BE2C (cell line): ENCODE measurements at regions not wholly inside any gene's neighbourhood (a gene's known extent, or its start where the extent isn't known, plus 50 kb on each side); places are given as distances from the start of the nearest gene placed in this dataset.

ENCODE experiments used
- DNase-seq: peaks from one replicate; pipeline ENCODE4 v3.0.0-alpha.2; 2020
- H3K27me3 ChIP-seq: fragments of 250-450 bp; sonication (Bioruptor Pico); 2 replicates; pipeline ENCODE4 v1.5.1; 2020; ENCODE audit warnings: mild to moderate bottlenecking
- H3K36me3 ChIP-seq: fragments of 250-450 bp; sonication (Bioruptor Pico); 2 replicates; pipeline ENCODE4 v1.5.1; 2020; ENCODE audit warnings: mild to moderate bottlenecking
- H3K4me1 ChIP-seq: fragments of 250-450 bp; sonication (Bioruptor Pico); 2 replicates; pipeline ENCODE4 v1.5.1; 2020
- H3K4me3 ChIP-seq: 2 replicates; pipeline ENCODE4 v1.5.1; 2011; ENCODE audit warnings: low read depth, low read length
- H3K9me3 ChIP-seq: fragments of 250-450 bp; sonication (Bioruptor Pico); 2 replicates; pipeline ENCODE4 v1.5.1; 2020
- TF ChIP-seq, protein P1 (sequence below): IDR thresholded peaks from 2 replicates; pipeline ENCODE4 v1.5.1; 2012; ENCODE audit warnings: mild to moderate bottlenecking, low read depth, low read length

DNA sequence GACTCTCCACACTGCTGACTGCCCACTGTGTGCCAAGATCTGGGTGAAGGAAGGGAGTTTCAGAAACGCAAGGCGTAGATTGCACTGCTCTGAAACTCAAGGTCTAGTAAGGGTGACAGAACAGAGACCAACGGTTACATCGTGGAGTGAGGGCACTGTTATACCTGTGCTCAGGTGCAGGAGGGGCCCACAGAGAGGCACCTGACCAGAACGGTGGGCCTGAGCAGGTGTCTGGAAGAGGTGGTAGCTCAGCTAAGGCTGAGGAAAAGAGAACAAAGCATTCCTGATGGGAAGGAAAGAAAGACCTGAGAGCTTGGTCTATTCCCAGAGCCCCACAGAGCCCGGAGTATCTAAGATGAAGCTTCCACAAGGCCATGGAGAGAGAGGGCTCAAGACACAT lies 267.2 kb downstream of the MED10 start:
- Histone ChIP-seq H3K9me3 (no peaks in the 10 kb centered on the region), H3K36me3 (no peaks in the 10 kb centered on the region), H3K4me1 (no peaks in the 10 kb centered on the region), H3K27me3 (no peaks in the 10 kb centered on the region), H3K4me3 (no peak overlapping the region)
- TF ChIP-seq, protein P1, sequence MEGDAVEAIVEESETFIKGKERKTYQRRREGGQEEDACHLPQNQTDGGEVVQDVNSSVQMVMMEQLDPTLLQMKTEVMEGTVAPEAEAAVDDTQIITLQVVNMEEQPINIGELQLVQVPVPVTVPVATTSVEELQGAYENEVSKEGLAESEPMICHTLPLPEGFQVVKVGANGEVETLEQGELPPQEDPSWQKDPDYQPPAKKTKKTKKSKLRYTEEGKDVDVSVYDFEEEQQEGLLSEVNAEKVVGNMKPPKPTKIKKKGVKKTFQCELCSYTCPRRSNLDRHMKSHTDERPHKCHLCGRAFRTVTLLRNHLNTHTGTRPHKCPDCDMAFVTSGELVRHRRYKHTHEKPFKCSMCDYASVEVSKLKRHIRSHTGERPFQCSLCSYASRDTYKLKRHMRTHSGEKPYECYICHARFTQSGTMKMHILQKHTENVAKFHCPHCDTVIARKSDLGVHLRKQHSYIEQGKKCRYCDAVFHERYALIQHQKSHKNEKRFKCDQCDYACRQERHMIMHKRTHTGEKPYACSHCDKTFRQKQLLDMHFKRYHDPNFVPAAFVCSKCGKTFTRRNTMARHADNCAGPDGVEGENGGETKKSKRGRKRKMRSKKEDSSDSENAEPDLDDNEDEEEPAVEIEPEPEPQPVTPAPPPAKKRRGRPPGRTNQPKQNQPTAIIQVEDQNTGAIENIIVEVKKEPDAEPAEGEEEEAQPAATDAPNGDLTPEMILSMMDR, result no peak
- no peak for DNase-seq

DNA sequence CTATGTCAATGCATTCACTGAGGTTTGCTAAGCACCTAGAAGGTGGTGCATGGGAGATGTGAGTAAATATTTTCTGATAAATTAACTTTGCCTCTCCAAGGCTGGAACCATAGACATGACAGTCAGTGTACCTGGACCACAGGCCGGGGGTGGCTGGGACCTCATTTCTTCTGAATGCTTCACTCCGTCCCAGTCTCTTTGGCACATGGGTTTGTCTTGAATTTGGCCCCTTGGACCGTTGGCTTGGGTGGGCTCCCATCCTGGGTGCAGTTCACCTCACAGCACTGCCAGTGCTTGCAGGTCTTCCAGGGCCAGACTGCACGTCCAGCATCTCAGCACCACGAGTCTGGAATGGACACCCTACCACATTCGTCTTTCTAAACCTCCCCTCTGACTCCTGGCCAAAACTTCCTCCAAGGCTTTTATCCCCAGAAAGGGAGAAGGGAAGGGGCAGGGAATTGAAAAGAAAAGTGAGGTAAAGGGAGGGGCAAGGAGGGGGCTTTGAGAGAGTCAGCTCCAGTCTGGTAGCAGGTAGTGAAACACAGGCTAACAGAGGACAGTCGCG lies 267.8 kb downstream of the MED10 start:
- H3K4me1 ChIP-seq, result no peaks in the 10 kb centered on the region
- TF ChIP-seq, protein P1, result no peak
- DNase-seq, result no peak
- H3K9me3 ChIP-seq, result no peaks in the 10 kb centered on the region
- H3K27me3 ChIP-seq, result no peaks in the 10 kb centered on the region
- H3K4me3 ChIP-seq, result no peak overlapping the region
- no peaks in the 10 kb centered on the region for H3K36me3 ChIP-seq

DNA sequence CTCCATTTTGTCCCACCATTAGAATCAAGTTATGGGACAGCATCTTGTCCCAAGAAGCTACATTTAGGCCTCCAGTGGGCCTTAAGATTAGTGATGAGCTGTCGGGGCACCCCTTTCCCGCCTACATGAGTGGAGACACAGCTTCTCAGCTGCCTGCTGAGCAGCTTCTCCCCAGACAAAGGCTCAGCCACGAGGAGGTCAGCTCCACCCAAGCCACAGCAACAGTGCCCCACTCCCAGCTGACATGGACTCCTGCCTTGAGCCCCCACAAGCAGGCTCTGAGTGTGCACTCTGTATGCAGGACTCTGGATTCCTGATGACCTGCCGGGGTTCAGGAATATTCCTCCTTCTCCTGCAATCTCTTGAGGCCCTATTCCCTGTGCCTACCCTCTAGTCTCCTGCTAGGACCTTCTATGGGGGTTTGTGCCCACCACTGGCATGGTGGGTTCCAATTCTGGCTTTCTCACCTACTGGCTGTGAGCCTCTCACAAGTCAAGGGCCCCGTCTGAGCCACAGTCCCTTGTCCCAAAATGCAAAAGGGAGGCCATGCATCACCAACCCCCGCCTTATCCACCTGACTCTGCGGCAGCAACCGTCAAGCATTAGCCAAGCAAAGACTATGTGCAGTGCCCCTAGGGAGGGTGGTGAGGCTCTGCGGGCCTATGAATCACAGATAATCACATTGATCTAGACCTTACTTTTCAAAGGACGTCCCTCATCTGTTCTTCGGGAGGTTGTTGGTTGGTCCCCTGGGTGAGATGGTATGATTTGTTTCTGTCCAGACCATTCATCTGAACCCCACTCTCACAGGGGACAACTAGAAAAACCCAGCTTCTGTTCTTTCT lies 269.1 kb downstream of the MED10 start:
- Histone ChIP-seq H3K4me1 (no peaks in the 10 kb centered on the region), H3K27me3 (no peaks in the 10 kb centered on the region), H3K4me3 (no peak overlapping the region), H3K36me3 (no peaks in the 10 kb centered on the region), H3K9me3 (no peaks in the 10 kb centered on the region)
- DNase-seq, result no peak
- TF ChIP-seq, protein P1, result no peak

- TF ChIP-seq, protein P1, result no peak
- no peaks in the 10 kb centered on the region for H3K9me3 ChIP-seq
- H3K36me3 ChIP-seq, result no peaks in the 10 kb centered on the region
- H3K4me3 ChIP-seq, result no peak overlapping the region
- no peaks in the 10 kb centered on the region for H3K27me3 ChIP-seq
- no peak for DNase-seq
- H3K4me1 ChIP-seq, result no peaks in the 10 kb centered on the region
These were observed 269.9 kb downstream of the MED10 start for GRCh38 chr5:6108540-6108848.

- TF ChIP-seq, protein P1, result no peak
- Histone ChIP-seq H3K4me1 (no peaks in the 10 kb centered on the region), H3K36me3 (no peaks in the 10 kb centered on the region), H3K27me3 (no peaks in the 10 kb centered on the region), H3K9me3 (no peaks in the 10 kb centered on the region), H3K4me3 (no peak overlapping the region)
- no peak for DNase-seq
These were observed 270.4 kb downstream of the MED10 start for GRCh38 chr5:6107675-6108539.
